Liver (tissue), 8 donors: ENCODE measurements at regions not wholly inside any gene's neighbourhood (a gene's known extent, or its start where the extent isn't known, plus 50 kb on each side); places are given as distances from the start of the nearest gene placed in this dataset.

Experiments used
- DNase-seq: peaks from one replicate; pipeline ENCODE4 v3.0.0-alpha.2; 2017; ENCODE audit warnings: low spot score
- H3K27ac ChIP-seq, 2 donors: one replicate each; pipeline ENCODE4 v1.7.0; 2013; ENCODE audit warnings: inconsistent platforms in 2 of 2, low read length in 2 of 2, control low read depth in 1 of 2, low read depth in 1 of 2, mild to moderate bottlenecking in 1 of 2
- H3K27me3 ChIP-seq, 4 donors: one replicate each; pipeline versions ENCODE4 v1.6.1 to v1.7.0; 2013; ENCODE audit warnings: low read length in 3 of 4, inconsistent platforms in 1 of 4, mild to moderate bottlenecking in 1 of 4, moderate library complexity in 1 of 4; ENCODE audit not compliant: control insufficient read depth in 4 of 4, insufficient read depth in 4 of 4
- H3K36me3 ChIP-seq, 4 donors: one replicate each; pipeline versions ENCODE4 v1.6.1 to v1.7.0; 2013; ENCODE audit warnings: low read length in 3 of 4, mild to moderate bottlenecking in 3 of 4, low read depth in 1 of 4, moderate library complexity in 1 of 4; ENCODE audit not compliant: control insufficient read depth in 4 of 4, insufficient read depth in 3 of 4
- H3K4me1 ChIP-seq, 4 donors: one replicate each; pipeline versions ENCODE4 v1.6.1 to v1.7.0; 2013; ENCODE audit warnings: low read length in 3 of 4, mild to moderate bottlenecking in 3 of 4, moderate library complexity in 1 of 4; ENCODE audit not compliant: control insufficient read depth in 4 of 4, insufficient read depth in 4 of 4
- H3K4me3 ChIP-seq, 3 donors: one replicate each; pipeline versions ENCODE4 v1.6.1 to v1.7.0; 2013; ENCODE audit warnings: low read length in 3 of 3, control low read depth in 1 of 3, low read depth in 1 of 3, mild to moderate bottlenecking in 1 of 3
- H3K9ac ChIP-seq, 2 donors: one replicate each; pipeline ENCODE4 v1.7.0; 2013; ENCODE audit warnings: low read length in 2 of 2, mild to moderate bottlenecking in 2 of 2, moderate library complexity in 2 of 2, control low read depth in 1 of 2, low read depth in 1 of 2
- H3K9me3 ChIP-seq, 4 donors: one replicate each; pipeline versions ENCODE4 v1.6.1 to v1.7.0; 2013; ENCODE audit warnings: low read length in 3 of 4; ENCODE audit not compliant: control insufficient read depth in 4 of 4
- CTCF ChIP-seq: fragments of 150-350 bp; IDR thresholded peaks from 2 replicates; pipeline ENCODE4 v1.5.1; 2017; ENCODE audit warnings: improper control_type of control experiment, low read depth, low read length; ENCODE audit not compliant: missing input control
- EGR1 ChIP-seq, 2 donors: IDR thresholded peaks; 2 replicates each; pipeline ENCODE4 v1.6.1; 2016 to 2018; ENCODE audit warnings: antibody characterized with exemption in 2 of 2, low read depth in 2 of 2
- FOXA1 ChIP-seq: IDR thresholded peaks from 2 replicates; pipeline ENCODE4 v1.6.1; 2016; ENCODE audit warnings: antibody characterized with exemption
- FOXA2 ChIP-seq: IDR thresholded peaks from 2 replicates; pipeline ENCODE4 v1.6.1; 2016; ENCODE audit warnings: antibody characterized with exemption
- HNF4A ChIP-seq, 2 donors: conservative IDR thresholded peaks; 2 replicates each; pipeline ENCODE4 v1.6.1; 2016; ENCODE audit warnings: antibody characterized with exemption in 2 of 2, mild to moderate bottlenecking in 2 of 2
- HNF4G ChIP-seq: IDR thresholded peaks from 2 replicates; pipeline ENCODE4 v1.6.1; 2016; ENCODE audit warnings: antibody characterized with exemption
- JUND ChIP-seq, 2 donors: IDR thresholded peaks; 2 replicates each; pipeline ENCODE4 v1.6.1; 2016; ENCODE audit warnings: antibody characterized with exemption in 2 of 2
- NR2F2 ChIP-seq: IDR thresholded peaks from 2 replicates; pipeline ENCODE4 v1.6.1; 2016; ENCODE audit warnings: antibody characterized with exemption
- RAD21 ChIP-seq, 2 donors: IDR thresholded peaks; 2 replicates each; pipeline ENCODE4 v1.6.1; 2016; ENCODE audit warnings: antibody characterized with exemption in 2 of 2, mild to moderate bottlenecking in 2 of 2
- RXRA ChIP-seq, 2 donors: IDR thresholded peaks; 2 replicates each; pipeline ENCODE4 v1.6.1; 2017 to 2018; ENCODE audit warnings: antibody characterized with exemption in 2 of 2, mild to moderate bottlenecking in 1 of 2
- TAF1 ChIP-seq: conservative IDR thresholded peaks from 2 replicates; pipeline ENCODE4 v1.6.1; 2016; ENCODE audit warnings: antibody characterized with exemption, mild to moderate bottlenecking
- YY1 ChIP-seq: IDR thresholded peaks from 2 replicates; pipeline ENCODE4 v1.6.1; 2016; ENCODE audit warnings: antibody characterized with exemption, mild to moderate bottlenecking
- WGBS: extraction: QIAGEN DNeasy Blood & Tissue Kit; methylation state at CpG from one replicate; pipeline ENCODE4 v1.1.7; 2013; 5-methylcytosine and 5-hydroxymethylcytosine counted together
- TF ChIP-seq, protein P1 (sequence below): IDR thresholded peaks from 2 replicates; pipeline ENCODE4 v1.6.1; 2016; ENCODE audit warnings: antibody characterized with exemption
- TF ChIP-seq, protein P2 (sequence below): IDR thresholded peaks from 2 replicates; pipeline ENCODE4 v1.6.1; 2016; ENCODE audit warnings: antibody characterized with exemption, mild to moderate bottlenecking
- TF ChIP-seq, protein P3 (sequence below): IDR thresholded peaks from 2 replicates; pipeline ENCODE4 v1.6.1; 2016; ENCODE audit warnings: antibody characterized with exemption
- donor health status: healthy.
- donor health status: healthy.
- donor health status: healthy.
- donor health status: healthy.
- donor health status: healthy.

DNA sequence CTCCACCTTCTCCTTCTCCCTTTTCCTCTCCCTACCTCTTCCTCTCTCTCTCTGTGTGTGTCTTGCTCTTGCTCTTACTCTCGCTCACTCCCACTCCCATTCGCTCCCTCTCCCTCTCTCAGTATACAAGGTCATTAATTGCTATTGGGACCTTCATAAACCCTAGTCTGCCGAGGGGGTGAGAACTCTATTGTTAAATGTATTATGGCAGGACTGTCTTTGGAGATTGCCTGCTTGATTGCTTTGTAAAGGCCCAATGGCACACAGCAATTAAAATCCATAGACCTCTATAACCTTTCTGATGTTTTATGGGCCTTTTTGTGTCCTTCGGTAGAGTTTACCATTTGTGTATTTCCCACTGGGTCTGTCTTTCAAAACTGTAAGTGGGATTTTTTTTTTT lies 465.9 kb downstream of the ANXA1 start:
- Histone ChIP-seq H3K9ac (no peak overlapping the region), H3K4me3 (no peak overlapping the region), H3K27ac (no peak overlapping the region), H3K36me3 (no peaks in the 10 kb centered on the region), H3K4me1 (no peaks in the 10 kb centered on the region), H3K9me3 (no peaks in the 10 kb centered on the region), H3K27me3 (peaks cover 0 to 3% (median 0%) of the 10 kb centered on the region in 4 donors)
- DNase-seq, result no peak
- WGBS, result 87% methylated on average over 4 of the region's 4 CpGs
- TF ChIP-seq NR2F2 (no peak), HNF4G (no peak), CTCF (no peak), RAD21 (IDR thresholded peaks at IDR 0.05) (no peak), FOXA2 (no peak), TAF1 (no peak), HNF4A (conservative IDR thresholded peaks at IDR 0.05) (no peak), YY1 (no peak)
- TF ChIP-seq, protein P1, sequence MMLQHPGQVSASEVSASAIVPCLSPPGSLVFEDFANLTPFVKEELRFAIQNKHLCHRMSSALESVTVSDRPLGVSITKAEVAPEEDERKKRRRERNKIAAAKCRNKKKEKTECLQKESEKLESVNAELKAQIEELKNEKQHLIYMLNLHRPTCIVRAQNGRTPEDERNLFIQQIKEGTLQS, result no peak
- TF ChIP-seq, protein P2, sequence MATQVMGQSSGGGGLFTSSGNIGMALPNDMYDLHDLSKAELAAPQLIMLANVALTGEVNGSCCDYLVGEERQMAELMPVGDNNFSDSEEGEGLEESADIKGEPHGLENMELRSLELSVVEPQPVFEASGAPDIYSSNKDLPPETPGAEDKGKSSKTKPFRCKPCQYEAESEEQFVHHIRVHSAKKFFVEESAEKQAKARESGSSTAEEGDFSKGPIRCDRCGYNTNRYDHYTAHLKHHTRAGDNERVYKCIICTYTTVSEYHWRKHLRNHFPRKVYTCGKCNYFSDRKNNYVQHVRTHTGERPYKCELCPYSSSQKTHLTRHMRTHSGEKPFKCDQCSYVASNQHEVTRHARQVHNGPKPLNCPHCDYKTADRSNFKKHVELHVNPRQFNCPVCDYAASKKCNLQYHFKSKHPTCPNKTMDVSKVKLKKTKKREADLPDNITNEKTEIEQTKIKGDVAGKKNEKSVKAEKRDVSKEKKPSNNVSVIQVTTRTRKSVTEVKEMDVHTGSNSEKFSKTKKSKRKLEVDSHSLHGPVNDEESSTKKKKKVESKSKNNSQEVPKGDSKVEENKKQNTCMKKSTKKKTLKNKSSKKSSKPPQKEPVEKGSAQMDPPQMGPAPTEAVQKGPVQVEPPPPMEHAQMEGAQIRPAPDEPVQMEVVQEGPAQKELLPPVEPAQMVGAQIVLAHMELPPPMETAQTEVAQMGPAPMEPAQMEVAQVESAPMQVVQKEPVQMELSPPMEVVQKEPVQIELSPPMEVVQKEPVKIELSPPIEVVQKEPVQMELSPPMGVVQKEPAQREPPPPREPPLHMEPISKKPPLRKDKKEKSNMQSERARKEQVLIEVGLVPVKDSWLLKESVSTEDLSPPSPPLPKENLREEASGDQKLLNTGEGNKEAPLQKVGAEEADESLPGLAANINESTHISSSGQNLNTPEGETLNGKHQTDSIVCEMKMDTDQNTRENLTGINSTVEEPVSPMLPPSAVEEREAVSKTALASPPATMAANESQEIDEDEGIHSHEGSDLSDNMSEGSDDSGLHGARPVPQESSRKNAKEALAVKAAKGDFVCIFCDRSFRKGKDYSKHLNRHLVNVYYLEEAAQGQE, result no peak

- Histone ChIP-seq H3K27ac (no peak overlapping the region), H3K36me3 (no peaks in the 10 kb centered on the region), H3K4me1 (no peaks in the 10 kb centered on the region), H3K4me3 (no peak overlapping the region), H3K9me3 (no peaks in the 10 kb centered on the region), H3K9ac (no peak overlapping the region), H3K27me3 (no peaks in the 10 kb centered on the region)
- WGBS, result 89% methylated on average over 1 of the region's 1 CpG
- TF ChIP-seq RAD21 (IDR thresholded peaks at IDR 0.05), result no peak
- TF ChIP-seq, protein P1, result no peak
- TF ChIP-seq RXRA (IDR thresholded peaks at IDR 0.05), result no peak
- no peak for TF ChIP-seq HNF4G
- TF ChIP-seq HNF4A (conservative IDR thresholded peaks at IDR 0.05), result no peak
- TF ChIP-seq EGR1 (IDR thresholded peaks at IDR 0.05; ENCODE audit: low read depth in 2 of 2), result no peak
- no peak for TF ChIP-seq YY1
- no peak for TF ChIP-seq FOXA1
- TF ChIP-seq, protein P3, sequence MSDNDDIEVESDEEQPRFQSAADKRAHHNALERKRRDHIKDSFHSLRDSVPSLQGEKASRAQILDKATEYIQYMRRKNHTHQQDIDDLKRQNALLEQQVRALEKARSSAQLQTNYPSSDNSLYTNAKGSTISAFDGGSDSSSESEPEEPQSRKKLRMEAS, result no peak
- TF ChIP-seq JUND (IDR thresholded peaks at IDR 0.05), result no peak
- no peak for TF ChIP-seq NR2F2
- DNase-seq, result no peak
These were observed 489.3 kb downstream of the ANXA1 start for GRCh38 chr9:73640971-73641370.
